ENCODE measurements at regions not wholly inside any gene's neighbourhood (a gene's known extent, or its start where the extent isn't known, plus 50 kb on each side); places are given as distances from the start of the nearest gene placed in this dataset.
A peak's percentile ranks its signal among the peaks of the same experiment; 100 is the strongest.

DNA sequence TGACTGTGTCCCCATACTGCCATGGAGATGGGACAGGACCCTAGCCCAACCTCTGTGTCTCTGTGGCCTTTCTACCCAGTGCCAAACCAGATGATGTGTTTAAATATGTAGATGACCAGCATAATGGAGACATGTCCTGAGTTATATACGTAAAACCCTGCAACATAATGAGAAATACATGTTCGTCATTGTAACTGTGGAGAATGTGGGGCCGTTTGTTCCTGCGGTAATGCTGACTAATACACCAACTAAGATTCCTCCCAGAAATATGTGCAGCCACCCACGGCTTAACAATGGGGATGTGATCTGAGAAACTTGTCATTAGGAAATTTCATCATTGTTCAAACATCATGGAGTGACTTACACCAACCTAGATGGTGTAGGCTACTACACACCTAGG lies 71.7 kb upstream of the SIM2 start:
- DNase-seq: no peak
- Histone ChIP-seq H3K27ac (no peak overlapping the region), H3K4me3 (no peak overlapping the region), H3K36me3 (replicated peaks in 1 of 2) (no peaks in the 10 kb centered on the region), H3K4me1 (replicated peaks in 1 of 2) (no peaks in the 10 kb centered on the region), H3K9me3 (replicated peaks in 1 of 3) (no peaks in the 10 kb centered on the region), H3K27me3 (peaks cover 12% of the 10 kb centered on the region)
- intact Hi-C loops (cut with DNase I): no loop called here
- TF ChIP-seq POLR2A (IDR thresholded peaks at IDR 0.05): no peak
- no peak for TF ChIP-seq CTCF (IDR thresholded peaks at IDR 0.05)
- 80 to 89% (median 84%) methylated on average over 5 of the region's 5 CpGs for WGBS, 4 donors

- intact Hi-C loops (cut with DNase I): no loop called here
- no peaks in the 10 kb centered on the region for H3K9me3 ChIP-seq (replicated peaks in 1 of 3)
- no peak overlapping the region for H3K27ac ChIP-seq
- 62 to 80% (median 72%) methylated on average over 7 to 9 of the region's 9 CpGs for WGBS, 4 donors
- H3K4me3 ChIP-seq: no peak overlapping the region
- peaks cover 12% of the 10 kb centered on the region for H3K27me3 ChIP-seq
- no peak for DNase-seq
- TF ChIP-seq CTCF (IDR thresholded peaks at IDR 0.05): no peak
- TF ChIP-seq POLR2A (IDR thresholded peaks at IDR 0.05): no peak
- H3K4me1 ChIP-seq (replicated peaks in 1 of 2): no peaks in the 10 kb centered on the region
- H3K36me3 ChIP-seq (replicated peaks in 1 of 2): no peaks in the 10 kb centered on the region
Observed at GRCh38 chr21:36628106-36628505, 70.8 kb upstream of the SIM2 start.

GRCh38 chr21:36628761-36629460 lies 70.0 kb upstream of the SIM2 start:
- Histone ChIP-seq H3K36me3 (replicated peaks in 1 of 2) (no peaks in the 10 kb centered on the region), H3K9me3 (replicated peaks in 1 of 3) (no peaks in the 10 kb centered on the region), H3K27me3 (peaks cover 12% of the 10 kb centered on the region), H3K4me3 (no peak overlapping the region), H3K4me1 (replicated peaks in 1 of 2) (no peaks in the 10 kb centered on the region), H3K27ac (no peak overlapping the region)
- peak in 1 of 7 donors; percentile 3 for DNase-seq
- 54 to 66% (median 60%) methylated on average over 13 of the region's 13 CpGs for WGBS, 4 donors
- intact Hi-C loops (cut with DNase I): no loop called here
- no peak for TF ChIP-seq POLR2A (IDR thresholded peaks at IDR 0.05)
- TF ChIP-seq CTCF (IDR thresholded peaks at IDR 0.05): no peak

DNA sequence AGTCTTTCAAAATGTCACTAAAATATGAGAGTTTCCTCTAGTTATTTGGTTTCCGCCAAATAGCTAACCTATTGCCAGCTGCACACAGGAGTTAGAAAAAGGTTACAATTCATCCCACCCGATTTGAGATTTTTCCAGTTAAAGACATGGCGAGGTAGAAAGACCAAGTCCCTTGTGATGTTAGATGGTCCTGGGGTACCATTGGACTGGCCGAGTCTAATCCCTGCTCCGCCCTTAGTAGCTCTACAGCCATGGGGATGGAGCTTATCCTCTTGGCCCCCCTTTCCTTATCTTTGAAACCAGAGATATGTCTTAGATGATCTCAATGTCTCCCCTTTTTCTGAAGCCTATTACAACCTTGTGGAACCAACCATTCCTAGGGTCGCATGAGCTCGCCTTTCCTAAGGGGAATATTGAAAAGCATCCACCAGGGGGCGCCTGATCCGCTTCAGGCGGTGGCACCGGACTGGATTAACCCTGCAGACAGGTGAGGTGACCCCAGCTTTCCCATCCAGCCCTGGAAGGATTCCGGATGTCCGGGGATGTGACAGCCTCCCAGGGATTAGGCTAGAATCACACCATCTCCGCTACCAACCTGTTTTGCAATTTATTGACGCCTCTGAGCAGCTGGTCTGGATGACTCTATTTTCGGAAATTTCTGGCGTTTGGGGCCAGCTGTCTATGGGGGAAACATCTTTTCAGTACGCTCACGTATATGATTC lies 68.3 kb upstream of the SIM2 start:
- no peaks in the 10 kb centered on the region for H3K36me3 ChIP-seq (replicated peaks in 1 of 2)
- H3K27me3 ChIP-seq: peaks cover 12% of the 10 kb centered on the region
- WGBS, 4 donors: 28 to 42% (median 41%) methylated on average over 19 of the region's 19 CpGs
- peak; percentile 37 to 76 (median 61) for DNase-seq
- intact Hi-C loops (cut with DNase I): loop anchor here in 1 of 2 donors (5.0 kb wide), 1 partner anchor 297 kb away; no protein-coding TSS in a partner anchor
- H3K9me3 ChIP-seq (replicated peaks in 1 of 3): no peaks in the 10 kb centered on the region
- TF ChIP-seq POLR2A (IDR thresholded peaks at IDR 0.05) (no peak), CTCF (IDR thresholded peaks at IDR 0.05) (peak; percentile 48 to 68 (median 63))
- H3K27ac ChIP-seq: no peak overlapping the region
- no peaks in the 10 kb centered on the region for H3K4me1 ChIP-seq (replicated peaks in 1 of 2)
- H3K4me3 ChIP-seq: no peak overlapping the region
